Testis (tissue), 2 donors: ENCODE measurements at regions not wholly inside any gene's neighbourhood (a gene's known extent, or its start where the extent isn't known, plus 50 kb on each side); places are given as distances from the start of the nearest gene placed in this dataset.

Experiments used
- POLR2A ChIP-seq: fragments of 450-650 bp; IDR thresholded peaks from one replicate; pipeline ENCODE4 v1.6.1; 2017; ENCODE audit warnings: antibody characterized with exemption, mild to moderate bottlenecking, moderate library complexity
- TF ChIP-seq, protein P1 (sequence below), 3 experiments: fragments of 450-650 bp in 2 of 3; fragments of 200-600 bp in 1 of 3; sonication (generic) in 1 of 3; IDR thresholded peaks; one replicate each; pipeline ENCODE4 v1.5.1; 2016 to 2019; ENCODE audit warnings: antibody characterized with exemption in 3 of 3, mild to moderate bottlenecking in 2 of 3, moderate library complexity in 1 of 3

- no peak for TF ChIP-seq POLR2A
- TF ChIP-seq, protein P1, sequence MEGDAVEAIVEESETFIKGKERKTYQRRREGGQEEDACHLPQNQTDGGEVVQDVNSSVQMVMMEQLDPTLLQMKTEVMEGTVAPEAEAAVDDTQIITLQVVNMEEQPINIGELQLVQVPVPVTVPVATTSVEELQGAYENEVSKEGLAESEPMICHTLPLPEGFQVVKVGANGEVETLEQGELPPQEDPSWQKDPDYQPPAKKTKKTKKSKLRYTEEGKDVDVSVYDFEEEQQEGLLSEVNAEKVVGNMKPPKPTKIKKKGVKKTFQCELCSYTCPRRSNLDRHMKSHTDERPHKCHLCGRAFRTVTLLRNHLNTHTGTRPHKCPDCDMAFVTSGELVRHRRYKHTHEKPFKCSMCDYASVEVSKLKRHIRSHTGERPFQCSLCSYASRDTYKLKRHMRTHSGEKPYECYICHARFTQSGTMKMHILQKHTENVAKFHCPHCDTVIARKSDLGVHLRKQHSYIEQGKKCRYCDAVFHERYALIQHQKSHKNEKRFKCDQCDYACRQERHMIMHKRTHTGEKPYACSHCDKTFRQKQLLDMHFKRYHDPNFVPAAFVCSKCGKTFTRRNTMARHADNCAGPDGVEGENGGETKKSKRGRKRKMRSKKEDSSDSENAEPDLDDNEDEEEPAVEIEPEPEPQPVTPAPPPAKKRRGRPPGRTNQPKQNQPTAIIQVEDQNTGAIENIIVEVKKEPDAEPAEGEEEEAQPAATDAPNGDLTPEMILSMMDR (IDR thresholded peaks at IDR 0.05): no peak
Measured at GRCh38 chr7:81111781-81112540, 193.1 kb upstream of the SEMA3C start.
